HG02840 (cell line): ENCODE measurements at regions not wholly inside any gene's neighbourhood (a gene's known extent, or its start where the extent isn't known, plus 50 kb on each side); places are given as distances from the start of the nearest gene placed in this dataset.

Source experiments
- ATAC-seq: cut with Tn5 transposase; IDR thresholded peaks from one replicate; pipeline ENCODE4 v1.9.1; 2021; ENCODE audit warnings: mild to moderate bottlenecking, moderate library complexity, moderate number of reproducible peaks; ENCODE audit not compliant: unreplicated experiment, low FRiP score

DNA sequence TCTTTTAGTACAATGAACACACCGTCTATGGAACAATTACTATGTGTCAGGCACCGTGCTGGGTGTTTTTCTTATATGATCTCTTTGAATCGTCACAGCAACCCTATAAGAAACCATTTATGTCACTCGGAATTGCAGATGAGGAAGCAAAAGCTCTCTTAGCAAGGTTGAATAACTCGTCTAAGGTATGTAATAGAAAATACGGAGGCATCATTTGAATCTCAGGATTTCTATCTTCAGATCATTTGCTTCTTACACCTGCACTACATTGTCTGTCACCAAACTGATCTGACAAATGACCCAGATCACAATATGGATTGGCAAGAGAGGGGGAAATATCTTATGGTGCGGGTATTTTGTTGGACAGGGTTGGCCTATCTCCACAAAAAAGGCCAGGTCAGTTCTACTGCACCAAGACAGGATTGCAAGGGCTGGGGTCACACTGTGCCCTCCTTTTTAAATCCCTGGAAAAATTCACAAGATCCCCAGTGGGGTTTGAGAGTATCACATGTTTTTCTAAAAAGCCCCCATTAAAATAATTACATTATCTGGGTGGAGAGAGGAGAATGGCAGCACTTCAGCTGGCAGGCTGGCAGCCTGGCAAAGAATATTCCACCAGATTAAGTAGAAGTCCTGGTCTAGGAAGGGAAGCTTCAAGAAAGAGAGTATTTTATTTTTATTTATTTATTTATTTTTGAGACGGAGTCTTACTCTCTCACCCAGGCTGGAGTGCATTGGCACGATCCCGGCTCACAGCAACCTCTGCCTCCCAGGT is 110.7 kb upstream of the CLMP start:
- ATAC-seq: no peak

DNA sequence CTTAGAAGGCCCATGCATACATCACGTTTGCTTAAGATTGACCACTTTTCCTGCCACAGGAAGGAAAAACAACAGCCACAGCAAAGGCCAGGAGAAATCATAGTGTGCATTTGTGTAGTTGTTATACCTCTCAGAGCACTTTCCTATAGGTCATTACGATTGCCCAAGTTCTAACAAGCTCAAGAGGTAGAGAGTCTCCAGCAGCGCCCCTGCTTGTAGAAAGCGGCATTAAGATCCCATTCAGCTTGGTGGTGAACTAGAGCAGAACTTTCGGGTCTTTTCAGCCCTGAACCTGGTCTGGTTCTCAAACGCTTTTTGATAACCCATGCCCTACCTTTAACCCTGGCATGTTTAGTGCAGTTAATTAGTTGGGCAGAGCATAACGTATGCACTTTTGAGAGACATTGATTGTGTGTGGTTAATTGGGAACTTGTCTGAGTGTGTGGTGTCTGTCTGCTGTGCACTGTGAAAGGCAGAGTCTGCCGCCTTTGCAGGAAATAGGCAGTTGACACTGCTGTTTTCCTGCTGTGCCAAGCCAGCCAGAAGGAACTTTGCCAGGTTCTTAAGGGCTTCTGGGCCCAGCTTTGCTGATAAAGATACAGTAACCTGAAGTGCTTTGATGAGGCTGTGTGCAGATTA is 109.9 kb upstream of the CLMP start:
- no peak for ATAC-seq

DNA sequence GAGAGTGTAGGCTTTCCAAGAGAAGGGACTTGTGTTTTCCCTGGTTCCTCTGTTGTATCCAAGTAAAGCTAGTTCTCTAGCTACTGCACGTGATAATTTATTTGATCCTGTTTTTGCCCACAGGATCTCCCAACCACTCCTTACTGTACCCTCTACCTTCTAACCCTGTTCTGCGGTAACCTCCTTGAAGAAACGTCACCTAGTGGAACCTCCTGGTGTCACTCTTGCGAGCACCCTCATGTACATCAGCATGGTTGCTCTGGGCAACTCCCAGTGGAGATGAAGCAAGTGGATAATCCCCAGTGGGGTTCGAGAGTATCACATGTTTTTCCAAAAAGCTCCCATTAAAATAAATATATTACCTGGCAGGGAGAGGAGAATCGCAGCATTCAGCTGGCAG is 108.9 kb upstream of the CLMP start:
- no peak for ATAC-seq

DNA sequence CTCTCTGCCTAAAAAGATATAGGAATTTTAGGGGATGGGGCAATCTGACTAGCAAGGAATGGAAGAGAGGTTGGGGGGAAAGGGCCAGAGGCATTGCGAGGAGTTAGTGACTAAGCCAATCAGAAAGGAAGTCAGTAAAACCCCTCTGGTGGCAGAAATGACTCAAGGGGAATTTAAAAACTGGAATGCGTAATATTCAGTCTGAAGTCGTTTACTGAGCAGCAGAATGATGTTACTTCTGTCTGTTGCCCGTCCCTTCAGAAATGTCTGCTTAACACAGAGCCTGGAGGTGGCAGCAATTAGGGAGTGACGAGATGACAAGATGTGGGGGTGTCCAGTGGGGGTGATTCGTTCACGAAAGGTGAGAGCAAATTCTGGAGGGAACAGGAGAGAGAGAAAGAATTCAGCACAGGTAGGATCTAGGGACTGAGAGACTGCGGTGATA is 107.7 kb upstream of the CLMP start:
- ATAC-seq: peak; percentile 56

DNA sequence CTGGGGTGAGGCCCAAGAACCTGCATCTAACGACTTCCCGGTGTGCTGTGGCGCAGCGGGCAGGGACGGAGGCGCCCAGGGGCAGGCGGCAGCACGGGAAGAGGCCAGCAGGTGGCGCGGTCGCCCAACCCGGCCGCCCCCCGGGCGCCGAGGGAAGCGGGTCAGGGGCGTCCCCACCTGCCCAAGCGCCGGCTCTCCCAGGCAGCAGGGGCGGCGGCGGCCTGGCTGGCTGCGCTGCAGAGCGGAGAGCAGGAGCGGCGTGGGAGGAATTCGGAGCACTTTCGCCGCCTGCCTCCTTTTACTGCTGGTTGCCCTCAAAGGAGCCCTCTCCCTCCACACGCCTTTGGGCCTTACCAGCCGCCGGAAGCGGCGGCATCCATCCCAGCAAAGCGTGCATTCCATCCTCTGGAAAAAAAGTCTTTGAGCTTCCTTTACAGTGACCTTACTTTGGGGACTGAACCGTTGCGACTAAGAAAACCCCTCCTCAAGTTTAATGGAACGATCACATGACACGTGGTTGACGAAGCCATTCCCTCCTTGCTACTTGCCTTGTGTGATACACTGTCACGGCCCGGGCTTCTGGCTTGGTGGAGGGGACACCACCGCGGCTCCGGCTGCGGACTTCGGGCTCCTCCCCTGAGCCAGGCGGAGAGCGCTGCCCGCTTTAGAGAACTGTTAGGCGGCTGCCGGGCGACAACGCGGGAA is 106.8 kb upstream of the CLMP start:
- no peak for ATAC-seq

DNA sequence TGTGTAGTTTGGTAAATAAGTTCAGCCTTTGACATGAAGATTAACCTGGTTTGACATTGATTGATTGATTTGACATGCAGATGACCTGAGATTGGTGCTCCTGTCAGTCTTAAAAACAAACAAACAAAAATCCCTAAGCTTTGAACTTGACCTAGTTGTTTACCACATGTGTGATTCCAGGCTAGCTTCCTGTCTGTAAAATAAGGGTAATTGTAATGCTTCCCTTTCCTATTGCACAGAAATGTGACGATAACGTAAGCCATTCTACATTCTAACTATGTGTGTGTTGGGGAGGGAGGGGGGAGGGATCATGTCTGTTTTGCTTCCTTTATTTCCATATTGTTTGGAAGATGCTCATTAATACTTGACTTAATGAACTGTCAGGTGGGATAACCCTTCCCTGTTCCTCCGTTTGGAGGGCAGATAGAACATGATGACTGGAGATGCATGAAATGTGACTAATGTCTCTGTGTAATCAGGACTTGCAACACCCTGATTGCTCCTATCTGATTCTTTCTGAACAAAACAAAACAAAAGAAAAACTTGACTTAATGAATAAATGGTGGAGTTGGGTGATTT is 106.1 kb upstream of the CLMP start:
- no peak for ATAC-seq

GRCh38 chr11:123299721-123300120 is 104.7 kb upstream of the CLMP start:
- no peak for ATAC-seq

GRCh38 chr11:123298488-123299447 is 103.7 kb upstream of the CLMP start:
- no peak for ATAC-seq

GRCh38 chr11:123292647-123293046 is 97.6 kb upstream of the CLMP start:
- ATAC-seq: no peak

- ATAC-seq: no peak
Measured at GRCh38 chr11:123291201-123291869, 96.3 kb upstream of the CLMP start.

DNA sequence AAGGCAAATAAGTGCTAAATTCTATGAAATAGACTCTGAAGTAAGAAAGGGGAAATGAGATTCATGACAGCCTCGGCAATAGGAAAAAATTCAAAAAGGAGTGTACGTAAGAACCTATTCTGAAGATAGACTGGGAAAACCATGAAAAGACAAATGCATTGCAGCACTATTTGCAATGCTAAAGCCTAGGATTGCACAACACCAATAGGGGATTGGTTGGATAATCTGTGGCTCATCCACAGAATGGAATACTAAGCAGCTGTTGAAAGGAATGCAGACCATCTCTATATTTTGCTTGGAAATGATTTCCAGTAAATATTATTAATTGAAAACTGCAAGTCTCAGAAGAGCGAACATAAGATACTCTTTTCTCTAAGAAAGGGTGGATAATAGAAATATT is 91.7 kb upstream of the CLMP start:
- no peak for ATAC-seq

- ATAC-seq: no peak
Measured at GRCh38 chr11:123286255-123286654, 91.2 kb upstream of the CLMP start.

DNA sequence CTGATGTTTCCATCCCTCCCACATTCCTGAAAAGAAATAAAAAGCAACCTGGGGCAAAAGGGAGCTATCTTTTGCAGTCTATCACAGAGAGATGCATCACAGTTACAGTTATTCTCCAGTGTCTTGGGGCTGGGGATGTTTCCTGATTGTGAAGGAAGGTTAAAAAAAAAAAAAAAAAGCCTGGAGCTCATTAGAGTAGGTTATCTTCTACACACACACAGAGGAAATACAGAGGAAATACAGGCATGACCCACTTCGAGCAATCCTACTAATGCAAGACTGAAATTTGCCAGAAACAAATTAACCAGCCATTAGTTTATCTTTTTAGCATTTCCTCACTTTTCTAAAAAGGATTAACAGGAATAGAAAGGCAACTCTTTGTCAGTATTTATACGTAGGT is 89.4 kb upstream of the CLMP start:
- ATAC-seq: no peak

DNA sequence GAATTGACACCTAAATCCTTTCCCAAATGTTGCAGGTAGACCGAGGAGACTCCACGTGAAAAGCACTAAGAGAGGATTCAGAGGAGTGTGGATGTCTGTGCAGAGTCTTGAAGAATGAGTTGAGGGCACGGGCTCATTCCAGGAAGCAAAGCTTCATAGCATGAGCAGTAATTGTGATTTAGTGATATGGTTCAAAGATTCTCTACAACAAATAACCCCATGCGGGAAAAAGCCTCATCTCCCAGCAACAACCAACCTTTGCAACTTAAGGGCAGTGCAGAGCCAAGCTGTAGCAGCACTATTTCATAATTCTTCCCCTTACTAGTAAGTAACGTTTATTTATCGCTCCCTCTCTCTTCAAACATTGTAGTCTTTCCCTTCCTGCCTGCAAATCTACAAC is 87.5 kb upstream of the CLMP start:
- ATAC-seq: no peak

DNA sequence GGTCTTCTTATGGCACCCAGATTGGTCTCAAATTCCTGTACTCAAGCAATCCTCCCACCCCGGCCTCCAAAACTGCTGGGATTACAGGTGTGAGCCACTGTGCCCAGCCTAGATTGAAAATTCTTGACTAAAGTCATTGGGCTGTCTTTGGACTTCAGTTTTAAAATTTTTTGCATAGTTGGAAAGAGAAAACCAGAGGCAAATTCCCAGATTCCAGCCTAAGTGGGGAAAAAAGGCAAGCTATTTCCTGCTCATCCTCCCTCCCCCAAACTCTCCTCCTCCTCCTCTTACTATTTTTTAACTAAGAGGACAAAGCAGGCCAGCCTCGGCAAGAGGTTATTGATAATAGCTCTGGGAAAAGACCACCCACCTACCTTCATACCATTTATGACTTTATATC is 78.6 kb upstream of the CLMP start:
- no peak for ATAC-seq

- no peak for ATAC-seq
Measured at GRCh38 chr11:123272565-123272964, 77.5 kb upstream of the CLMP start.

GRCh38 chr11:123268156-123268555 is 73.1 kb upstream of the CLMP start:
- no peak for ATAC-seq

GRCh38 chr11:123265951-123266350 is 70.9 kb upstream of the CLMP start:
- ATAC-seq: no peak

DNA sequence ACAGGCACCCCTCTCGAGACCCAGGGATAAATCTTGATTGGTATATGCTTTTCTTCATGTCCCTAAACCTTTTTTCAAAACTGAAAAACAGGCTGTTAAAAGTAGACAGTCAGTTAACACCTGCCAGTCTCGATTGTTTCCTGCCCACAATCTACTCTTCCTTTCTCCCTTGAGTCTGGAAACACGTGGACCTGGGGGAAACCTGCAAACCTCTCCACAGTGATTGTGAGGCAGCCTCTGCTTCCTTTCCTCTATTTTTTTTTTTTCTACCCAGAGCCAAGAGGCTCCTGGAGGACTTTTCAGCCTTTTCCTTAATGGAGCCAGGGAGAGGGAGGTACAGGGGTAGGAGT is 69.4 kb upstream of the CLMP start:
- no peak for ATAC-seq
